ENCODE measurements at regions not wholly inside any gene's neighbourhood (a gene's known extent, or its start where the extent isn't known, plus 50 kb on each side); places are given as distances from the start of the nearest gene placed in this dataset.

DNA sequence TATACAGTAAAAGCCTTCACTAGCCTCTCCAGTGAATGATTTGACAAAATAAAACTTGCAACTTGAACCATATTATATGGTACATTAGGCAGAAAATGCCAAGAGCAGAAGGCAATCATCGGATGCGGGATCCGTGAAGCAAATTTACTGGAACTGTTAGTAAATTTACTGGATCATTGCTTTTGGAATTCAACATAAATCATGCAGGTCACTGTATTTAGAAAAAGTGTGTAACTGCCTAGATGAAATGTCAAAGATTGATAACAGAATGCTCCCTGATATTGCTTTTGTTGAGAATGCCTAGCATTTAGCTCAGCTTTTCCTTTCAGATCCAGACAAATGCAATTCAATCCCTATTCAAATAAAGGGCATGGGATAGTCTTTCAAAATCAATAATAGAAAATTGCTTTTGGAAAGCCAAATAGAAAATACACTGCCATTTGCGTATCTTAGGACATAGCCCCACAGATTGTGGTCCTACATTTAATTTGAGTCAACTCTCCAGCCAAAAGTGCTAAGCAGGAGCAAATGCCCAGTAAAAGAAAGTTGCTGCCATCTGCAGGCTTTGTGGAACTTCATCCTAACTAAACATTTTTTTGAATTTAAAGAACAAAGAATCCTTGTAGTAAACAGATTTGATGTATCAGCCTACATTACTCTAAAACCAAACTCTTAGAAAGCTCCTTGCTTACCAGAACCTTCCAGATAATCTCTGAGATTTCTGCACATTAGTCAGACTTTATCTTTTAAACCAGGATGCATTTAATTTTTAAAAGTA lies 109.5 kb upstream of the HSF2 start (continued):
- TF ChIP-seq, protein P1, sequence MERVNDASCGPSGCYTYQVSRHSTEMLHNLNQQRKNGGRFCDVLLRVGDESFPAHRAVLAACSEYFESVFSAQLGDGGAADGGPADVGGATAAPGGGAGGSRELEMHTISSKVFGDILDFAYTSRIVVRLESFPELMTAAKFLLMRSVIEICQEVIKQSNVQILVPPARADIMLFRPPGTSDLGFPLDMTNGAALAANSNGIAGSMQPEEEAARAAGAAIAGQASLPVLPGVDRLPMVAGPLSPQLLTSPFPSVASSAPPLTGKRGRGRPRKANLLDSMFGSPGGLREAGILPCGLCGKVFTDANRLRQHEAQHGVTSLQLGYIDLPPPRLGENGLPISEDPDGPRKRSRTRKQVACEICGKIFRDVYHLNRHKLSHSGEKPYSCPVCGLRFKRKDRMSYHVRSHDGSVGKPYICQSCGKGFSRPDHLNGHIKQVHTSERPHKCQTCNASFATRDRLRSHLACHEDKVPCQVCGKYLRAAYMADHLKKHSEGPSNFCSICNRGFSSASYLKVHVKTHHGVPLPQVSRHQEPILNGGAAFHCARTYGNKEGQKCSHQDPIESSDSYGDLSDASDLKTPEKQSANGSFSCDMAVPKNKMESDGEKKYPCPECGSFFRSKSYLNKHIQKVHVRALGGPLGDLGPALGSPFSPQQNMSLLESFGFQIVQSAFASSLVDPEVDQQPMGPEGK (tag by site-specific recombination; IDR thresholded peaks at IDR 0.05) = no peak
- TF ChIP-seq, protein P2, sequence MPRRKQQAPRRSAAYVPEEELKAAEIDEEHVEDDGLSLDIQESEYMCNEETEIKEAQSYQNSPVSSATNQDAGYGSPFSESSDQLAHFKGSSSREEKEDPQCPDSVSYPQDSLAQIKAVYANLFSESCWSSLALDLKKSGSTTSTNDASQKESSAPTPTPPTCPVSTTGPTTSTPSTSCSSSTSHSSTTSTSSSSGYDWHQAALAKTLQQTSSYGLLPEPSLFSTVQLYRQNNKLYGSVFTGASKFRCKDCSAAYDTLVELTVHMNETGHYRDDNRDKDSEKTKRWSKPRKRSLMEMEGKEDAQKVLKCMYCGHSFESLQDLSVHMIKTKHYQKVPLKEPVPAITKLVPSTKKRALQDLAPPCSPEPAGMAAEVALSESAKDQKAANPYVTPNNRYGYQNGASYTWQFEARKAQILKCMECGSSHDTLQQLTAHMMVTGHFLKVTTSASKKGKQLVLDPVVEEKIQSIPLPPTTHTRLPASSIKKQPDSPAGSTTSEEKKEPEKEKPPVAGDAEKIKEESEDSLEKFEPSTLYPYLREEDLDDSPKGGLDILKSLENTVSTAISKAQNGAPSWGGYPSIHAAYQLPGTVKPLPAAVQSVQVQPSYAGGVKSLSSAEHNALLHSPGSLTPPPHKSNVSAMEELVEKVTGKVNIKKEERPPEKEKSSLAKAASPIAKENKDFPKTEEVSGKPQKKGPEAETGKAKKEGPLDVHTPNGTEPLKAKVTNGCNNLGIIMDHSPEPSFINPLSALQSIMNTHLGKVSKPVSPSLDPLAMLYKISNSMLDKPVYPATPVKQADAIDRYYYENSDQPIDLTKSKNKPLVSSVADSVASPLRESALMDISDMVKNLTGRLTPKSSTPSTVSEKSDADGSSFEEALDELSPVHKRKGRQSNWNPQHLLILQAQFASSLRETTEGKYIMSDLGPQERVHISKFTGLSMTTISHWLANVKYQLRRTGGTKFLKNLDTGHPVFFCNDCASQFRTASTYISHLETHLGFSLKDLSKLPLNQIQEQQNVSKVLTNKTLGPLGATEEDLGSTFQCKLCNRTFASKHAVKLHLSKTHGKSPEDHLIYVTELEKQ (tag by site-specific recombination; IDR thresholded peaks at IDR 0.05; ENCODE audit: borderline replicate concordance) = no peak
- no peak for TF ChIP-seq ZNF394 (tag by site-specific recombination; IDR thresholded peaks at IDR 0.05; ENCODE audit: borderline replicate concordance)
- TF ChIP-seq ZNF174 (tag by site-specific recombination; IDR thresholded peaks at IDR 0.05) = no peak
- TF ChIP-seq ZNF157 (tag by site-specific recombination; IDR thresholded peaks at IDR 0.05) = no peak
- TF ChIP-seq ZNF664 (tag by site-specific recombination; IDR thresholded peaks at IDR 0.05) = no peak
- TF ChIP-seq, protein P3, sequence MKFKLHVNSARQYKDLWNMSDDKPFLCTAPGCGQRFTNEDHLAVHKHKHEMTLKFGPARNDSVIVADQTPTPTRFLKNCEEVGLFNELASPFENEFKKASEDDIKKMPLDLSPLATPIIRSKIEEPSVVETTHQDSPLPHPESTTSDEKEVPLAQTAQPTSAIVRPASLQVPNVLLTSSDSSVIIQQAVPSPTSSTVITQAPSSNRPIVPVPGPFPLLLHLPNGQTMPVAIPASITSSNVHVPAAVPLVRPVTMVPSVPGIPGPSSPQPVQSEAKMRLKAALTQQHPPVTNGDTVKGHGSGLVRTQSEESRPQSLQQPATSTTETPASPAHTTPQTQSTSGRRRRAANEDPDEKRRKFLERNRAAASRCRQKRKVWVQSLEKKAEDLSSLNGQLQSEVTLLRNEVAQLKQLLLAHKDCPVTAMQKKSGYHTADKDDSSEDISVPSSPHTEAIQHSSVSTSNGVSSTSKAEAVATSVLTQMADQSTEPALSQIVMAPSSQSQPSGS (tag by site-specific recombination; IDR thresholded peaks at IDR 0.05; ENCODE audit: low read depth) = no peak
- TF ChIP-seq ZNF776 (tag by site-specific recombination; IDR thresholded peaks at IDR 0.05; ENCODE audit: borderline replicate concordance) = no peak
- TF ChIP-seq, protein P4, sequence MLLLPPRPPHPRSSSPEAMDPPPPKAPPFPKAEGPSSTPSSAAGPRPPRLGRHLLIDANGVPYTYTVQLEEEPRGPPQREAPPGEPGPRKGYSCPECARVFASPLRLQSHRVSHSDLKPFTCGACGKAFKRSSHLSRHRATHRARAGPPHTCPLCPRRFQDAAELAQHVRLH (tag by site-specific recombination; IDR thresholded peaks at IDR 0.05) = no peak
- TF ChIP-seq PRDM2 (tag by site-specific recombination; IDR thresholded peaks at IDR 0.05; ENCODE audit: borderline replicate concordance) = no peak
- 0 out of 2 replicates have a peak, but pooled peaks have one; percentile 11 for TF ChIP-seq OSR2 (tag by site-specific recombination; IDR thresholded peaks at IDR 0.05)
- TF ChIP-seq ZNF654 (tag by site-specific recombination; IDR thresholded peaks at IDR 0.05; ENCODE audit: low read depth) = peak; percentile 46
- TF ChIP-seq ZBTB48 (tag by site-specific recombination; IDR thresholded peaks at IDR 0.05) = no peak
- TF ChIP-seq ZNF148 (tag by site-specific recombination; IDR thresholded peaks at IDR 0.05; ENCODE audit: borderline replicate concordance) = no peak
- no peak for TF ChIP-seq ZNF138 (tag by site-specific recombination; IDR thresholded peaks at IDR 0.05; ENCODE audit: borderline replicate concordance)
- no peak for TF ChIP-seq MYNN (tag by site-specific recombination; IDR thresholded peaks at IDR 0.05; ENCODE audit: borderline replicate concordance)
- TF ChIP-seq ZNF621 (tag by site-specific recombination; IDR thresholded peaks at IDR 0.05) = no peak
- no peak for TF ChIP-seq SP7 (tag by site-specific recombination; IDR thresholded peaks at IDR 0.05)
- TF ChIP-seq, protein P5, sequence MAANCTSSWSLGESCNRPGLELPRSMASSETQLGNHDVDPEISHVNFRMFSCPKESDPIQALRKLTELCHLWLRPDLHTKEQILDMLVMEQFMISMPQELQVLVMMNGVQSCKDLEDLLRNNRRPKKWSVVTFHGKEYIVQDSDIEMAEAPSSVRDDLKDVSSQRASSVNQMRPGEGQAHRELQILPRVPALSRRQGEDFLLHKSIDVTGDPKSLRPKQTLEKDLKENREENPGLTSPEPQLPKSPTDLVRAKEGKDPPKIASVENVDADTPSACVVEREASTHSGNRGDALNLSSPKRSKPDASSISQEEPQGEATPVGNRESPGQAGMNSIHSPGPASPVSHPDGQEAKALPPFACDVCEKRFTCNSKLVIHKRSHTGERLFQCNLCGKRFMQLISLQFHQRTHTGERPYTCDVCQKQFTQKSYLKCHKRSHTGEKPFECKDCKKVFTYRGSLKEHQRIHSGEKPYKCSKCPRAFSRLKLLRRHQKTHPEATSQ (tag by site-specific recombination; IDR thresholded peaks at IDR 0.05) = no peak
